GM12878 (cell line): ENCODE measurements at regions not wholly inside any gene's neighbourhood (a gene's known extent, or its start where the extent isn't known, plus 50 kb on each side); places are given as distances from the start of the nearest gene placed in this dataset.

Experiments
- ATAC-seq: fragments of 200-7000 bp; cut with Tn5 transposase; 3 replicates; pipeline ENCODE4 v1.9.1; 2020; ENCODE audit warnings: mild to moderate bottlenecking, moderate library complexity
- BruUV-seq: library from RNA; stranded (reverse); fragments of 400-500 nt; replicated peaks from 2 replicates; lab custom pipeline; 2021; lab: Mats Ljungman, UMichigan
- CTCF ChIA-PET: fragments of 300-600 bp; sonication (Branson Sonifier 250); formaldehyde crosslinking; extraction: SDS; loops from one replicate; lab custom pipeline; 2021; ENCODE audit warnings: inconsistent platforms; lab: Yijun Ruan, JAX
- POLR2A ChIA-PET: fragments of 350-600 bp; formaldehyde crosslinking; extraction: SDS; loops from one replicate; lab custom pipeline; 2021; ENCODE audit warnings: inconsistent platforms; lab: Charles Lee
- RAD21 ChIA-PET: fragments of 300-600 bp; sonication (Branson Sonifier 250); formaldehyde crosslinking; loops from one replicate; lab custom pipeline; 2023; ENCODE audit warnings: antibody characterized with exemption; ENCODE audit not compliant: unreplicated experiment; lab: Charles Lee
- SMC1A ChIA-PET: fragments of 300-600 bp; sonication (Branson Sonifier 250); formaldehyde crosslinking; loops from one replicate; lab custom pipeline; 2023; ENCODE audit not compliant: unreplicated experiment, uncharacterized antibody; lab: Charles Lee
- DNase-seq: peaks from one replicate; pipeline ENCODE4 v3.0.0-alpha.2; 2011; ENCODE audit warnings: low read depth, low spot score
- FAIRE-seq: peaks from 3 replicates; lab custom pipeline; 2011; peaks lifted over from hg19 to GRCh38; lab: Jason Lieb, UNC
- H2AFZ ChIP-seq: 2 replicates; pipeline ENCODE4 v1.6.0; 2011; ENCODE audit warnings: low read depth, low read length, control low read depth; ENCODE audit not compliant: control insufficient read depth
- H3K27ac ChIP-seq: 2 replicates; pipeline ENCODE4 v1.5.1; 2011; ENCODE audit warnings: control low read depth; ENCODE audit not compliant: control insufficient read depth, insufficient read depth
- H3K27me3 ChIP-seq, 2 experiments: replicated peaks in 1 of 2; 2 replicates each; pipeline versions ENCODE4 v1.6.0 to v1.6.1; 2011; ENCODE audit warnings: low read length in 1 of 2; ENCODE audit not compliant: control insufficient read depth in 2 of 2, insufficient read depth in 2 of 2
- H3K36me3 ChIP-seq, 2 experiments: 2 replicates each; pipeline ENCODE4 v1.5.1; 2011; ENCODE audit warnings: low read length in 1 of 2; ENCODE audit not compliant: control insufficient read depth in 2 of 2, insufficient read depth in 2 of 2
- H3K4me1 ChIP-seq: 2 replicates; pipeline ENCODE4 v1.6.1; 2011; ENCODE audit warnings: mild to moderate bottlenecking, low read length, moderate library complexity, mixed read lengths; ENCODE audit not compliant: control insufficient read depth, insufficient read depth
- H3K4me2 ChIP-seq: 2 replicates; pipeline ENCODE4 v1.6.0; 2011; ENCODE audit warnings: control low read depth; ENCODE audit not compliant: control insufficient read depth, insufficient read depth
- H3K4me3 ChIP-seq: fragments of 200-600 bp; sonication (generic); 2 replicates; pipeline ENCODE4 v1.5.1; 2016
- H3K79me2 ChIP-seq: 2 replicates; pipeline ENCODE4 v1.6.0; 2011; ENCODE audit warnings: low read length; ENCODE audit not compliant: control insufficient read depth, insufficient read depth
- H3K9ac ChIP-seq: 2 replicates; pipeline ENCODE4 v1.8.0; 2011; ENCODE audit warnings: low read length, control low read depth, mixed read lengths; ENCODE audit not compliant: control insufficient read depth, insufficient read depth
- H3K9me3 ChIP-seq: replicated peaks from 3 replicates; pipeline ENCODE4 v1.5.1; 2011; ENCODE audit warnings: mild to moderate bottlenecking, low read length; ENCODE audit not compliant: control insufficient read depth, insufficient read depth
- H4K20me1 ChIP-seq: 2 replicates; pipeline ENCODE4 v1.6.0; 2011; ENCODE audit not compliant: control insufficient read depth, insufficient read depth
- ATF2 ChIP-seq: IDR thresholded peaks from 2 replicates; pipeline ENCODE4 v1.6.1; 2012; ENCODE audit warnings: low read length, inconsistent platforms
- BRCA1 ChIP-seq: IDR thresholded peaks from 2 replicates; pipeline ENCODE4 v1.6.1; 2011; ENCODE audit warnings: low read depth, low read length, improper control_type of control experiment
- CTCF ChIP-seq, 3 experiments: IDR thresholded peaks in 2 of 3; conservative IDR thresholded peaks in 1 of 3; 2 replicates each; pipeline ENCODE4 v1.5.1; 2011; ENCODE audit warnings: low read depth in 3 of 3, low read length in 3 of 3, mild to moderate bottlenecking in 3 of 3, control low read depth in 2 of 3, moderate library complexity in 2 of 3, inconsistent platforms in 1 of 3, mixed read lengths in 1 of 3; ENCODE audit not compliant: control insufficient read depth in 2 of 3, insufficient read depth in 1 of 3; ENCODE audit errors: extremely low read depth in 1 of 3
- EED ChIP-seq: sonication (generic); IDR thresholded peaks from 2 replicates; pipeline ENCODE4 v1.6.1; 2016; ENCODE audit warnings: antibody characterized with exemption, low read depth
- KLF5 ChIP-seq: fragments of 450-650 bp; IDR thresholded peaks from 2 replicates; pipeline ENCODE4 v1.6.1; 2014; ENCODE audit warnings: mild to moderate bottlenecking; ENCODE audit not compliant: partially characterized antibody
- MEF2B ChIP-seq: fragments of 450-650 bp; IDR thresholded peaks from 2 replicates; pipeline ENCODE4 v1.6.1; 2018; ENCODE audit warnings: mild to moderate bottlenecking, moderate library complexity; ENCODE audit not compliant: partially characterized antibody, poor library complexity, severe bottlenecking
- NRF1 ChIP-seq: conservative IDR thresholded peaks from 2 replicates; pipeline ENCODE4 v1.6.1; 2011; ENCODE audit warnings: mild to moderate bottlenecking, low read depth, low read length, improper control_type of control experiment
- SREBF1 ChIP-seq: IDR thresholded peaks from 2 replicates; pipeline ENCODE4 v1.6.1; 2012; ENCODE audit warnings: mild to moderate bottlenecking, low read length
- SUPT20H ChIP-seq: IDR thresholded peaks from 2 replicates; pipeline ENCODE4 v1.6.1; 2011; ENCODE audit warnings: low read depth, mild to moderate bottlenecking, low read length, moderate library complexity, borderline replicate concordance; ENCODE audit not compliant: control insufficient read depth
- ZBED1 ChIP-seq: IDR thresholded peaks from 2 replicates; pipeline ENCODE4 v1.6.1; 2016; ENCODE audit warnings: borderline replicate concordance
- in situ Hi-C: fragments of 300-500 bp; cut with MboI; formaldehyde crosslinking; loops from 9 replicates; pipeline ENCODE4 v1.14.3; 2018; ENCODE audit warnings: mixed read lengths
- intact Hi-C: fragments of 100-400 bp; cut with micrococcal nuclease; formaldehyde crosslinking; loops from one replicate; pipeline ENCODE4 v1.14.2; 2022; ENCODE audit not compliant: unreplicated experiment

GRCh38 chr7:106348231-106348630 is 63.4 kb upstream of the NAMPT start:
- ChIA-PET SMC1A (interaction anchor here (0.8 to 6.3 kb wide), 11 partner anchors 9 to 170 kb away, joined by 3 to 60 read pairs (median 5); partner anchors contain the start of gene NAMPT), POLR2A (interaction anchor here (1.1 to 6.3 kb wide), 3 partner anchors 8 to 63 kb away, joined by 3 to 47 read pairs (median 23); partner anchors contain the start of gene NAMPT), RAD21 (interaction anchor here (1.1 to 5.6 kb wide), 9 partner anchors 11 to 170 kb away, joined by 4 to 87 read pairs (median 10); partner anchors contain the start of gene NAMPT), CTCF (interaction anchor here (0.8 to 2.8 kb wide), 8 partner anchors 10 to 181 kb away, joined by 3 to 20 read pairs (median 4); partner anchors contain the start of gene NAMPT)
- peaks cover 20% of the 10 kb centered on the region for H3K4me1 ChIP-seq
- no TSS peak for BruUV-seq
- DNase-seq: no peak
- ATAC-seq: no peak
- in situ Hi-C loops (no loop called here), intact Hi-C loops (loop anchor here (5.0 kb wide), 2 partner anchors 114 to 171 kb away; no protein-coding TSS in a partner anchor)
- H2AFZ ChIP-seq: no peak overlapping the region
- no peaks in the 10 kb centered on the region for H3K27me3 ChIP-seq
- FAIRE-seq: no peak
- H3K4me3 ChIP-seq: no peak overlapping the region
- no peak overlapping the region for H3K4me2 ChIP-seq
- H4K20me1 ChIP-seq: no peaks in the 10 kb centered on the region
- H3K9ac ChIP-seq: no peak overlapping the region
- peaks cover 8% of the 10 kb centered on the region; the same call in 2 of the 3 replicates for H3K9me3 ChIP-seq
- H3K27ac ChIP-seq: no peak overlapping the region
- no peaks in the 10 kb centered on the region for H3K36me3 ChIP-seq
- no peaks in the 10 kb centered on the region for H3K79me2 ChIP-seq
- TF ChIP-seq SUPT20H (no peak), ATF2 (no peak), KLF5 (no peak), BRCA1 (no peak), EED (no peak), MEF2B (no peak), ZBED1 (no peak), CTCF (IDR thresholded peaks at IDR 0.05 in 2 of 3, conservative IDR thresholded peaks at IDR 0.05 in 1 of 3; ENCODE audit: control insufficient read depth in 2 of 3, extremely low read depth in 1 of 3, insufficient read depth in 1 of 3, low read depth in 3 of 3, low read length in 3 of 3) (no peak), NRF1 (no peak), SREBF1 (no peak)
